HG02623 (cell line): ENCODE measurements at regions not wholly inside any gene's neighbourhood (a gene's known extent, or its start where the extent isn't known, plus 50 kb on each side); places are given as distances from the start of the nearest gene placed in this dataset.

Source experiments
- ATAC-seq: cut with Tn5 transposase; IDR thresholded peaks from one replicate; pipeline ENCODE4 v1.9.1; 2021; ENCODE audit warnings: moderate library complexity; ENCODE audit not compliant: unreplicated experiment

DNA sequence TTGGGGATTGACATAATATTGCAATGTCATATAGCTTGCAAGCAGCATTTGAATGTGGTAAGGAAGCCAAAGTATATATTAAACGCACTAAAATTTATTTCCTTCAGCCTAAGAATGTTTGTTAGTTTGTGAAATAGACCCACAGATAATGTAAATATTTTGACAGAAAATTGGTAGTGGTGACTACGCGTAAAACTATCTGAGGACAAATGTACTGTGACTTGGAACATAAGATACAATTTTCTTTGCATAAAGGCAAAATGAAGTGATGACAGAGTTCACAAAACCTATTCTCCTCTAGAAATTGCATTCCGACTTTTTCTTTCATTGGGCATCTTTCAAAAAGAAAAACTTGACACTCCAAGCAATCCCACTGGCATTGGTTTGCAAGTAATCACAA is 411.1 kb upstream of the LRATD1 start:
- ATAC-seq, result no peak

DNA sequence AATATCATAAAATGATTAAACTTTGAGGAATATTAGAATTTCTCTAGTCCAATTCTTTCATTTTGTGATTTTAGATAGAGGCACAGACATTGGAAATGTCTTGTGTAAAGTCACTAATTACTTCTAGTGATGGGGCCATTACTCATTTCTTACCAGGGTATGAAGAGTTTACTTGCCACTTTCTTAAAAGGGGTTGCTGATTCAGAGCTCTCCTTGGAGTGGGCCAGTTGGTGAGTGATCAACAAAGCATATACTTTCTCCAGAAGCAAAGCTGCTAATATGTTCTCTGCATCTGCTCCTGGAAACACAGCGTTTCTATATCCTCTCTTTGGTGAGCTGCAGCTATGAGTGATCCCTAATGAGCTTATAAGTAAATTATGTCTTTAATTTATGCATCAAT is 408.9 kb upstream of the LRATD1 start:
- no peak for ATAC-seq

DNA sequence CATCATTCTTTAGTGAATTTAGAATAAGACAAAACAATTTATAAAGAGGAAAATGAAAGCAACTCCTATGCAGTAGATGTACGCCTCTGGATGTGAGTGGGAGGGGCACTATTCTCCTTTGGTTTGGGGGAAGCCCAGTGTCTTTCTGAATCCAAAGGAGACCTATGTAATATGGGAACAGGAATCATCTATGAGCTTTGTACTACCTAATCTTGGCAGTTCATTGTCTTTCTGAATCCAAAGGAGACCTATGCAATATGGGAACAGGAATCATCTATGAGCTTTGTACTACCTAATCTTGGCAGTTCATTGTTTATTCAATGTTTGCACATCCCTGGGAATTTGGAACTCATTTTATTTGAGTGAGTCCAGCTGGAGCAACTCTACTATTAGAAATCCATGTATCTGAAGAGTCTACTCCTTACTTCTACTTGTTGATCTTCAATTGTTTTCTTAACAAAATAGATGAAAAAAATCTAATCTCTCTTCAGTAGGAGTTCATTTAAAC is 401.1 kb upstream of the LRATD1 start:
- no peak for ATAC-seq

DNA sequence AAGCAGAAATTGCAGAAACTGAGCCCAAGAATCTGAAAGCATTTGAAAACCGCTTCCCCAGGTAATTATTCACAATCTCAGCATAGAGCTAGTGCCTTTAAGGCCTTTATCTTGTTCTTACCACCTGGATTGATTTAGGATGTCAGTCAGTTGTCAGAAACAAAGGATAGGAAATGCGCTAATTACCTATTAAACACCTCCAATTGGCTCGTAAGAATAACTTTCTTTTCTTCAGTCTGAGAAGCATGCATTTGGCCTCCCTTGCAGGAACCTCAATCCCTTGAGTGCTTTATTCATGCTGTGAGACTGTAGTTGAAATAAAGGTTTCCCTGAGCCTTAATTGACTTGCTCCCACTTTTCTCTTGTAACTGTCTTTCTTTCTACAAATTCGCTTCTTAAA is 400.3 kb upstream of the LRATD1 start:
- ATAC-seq, result no peak

DNA sequence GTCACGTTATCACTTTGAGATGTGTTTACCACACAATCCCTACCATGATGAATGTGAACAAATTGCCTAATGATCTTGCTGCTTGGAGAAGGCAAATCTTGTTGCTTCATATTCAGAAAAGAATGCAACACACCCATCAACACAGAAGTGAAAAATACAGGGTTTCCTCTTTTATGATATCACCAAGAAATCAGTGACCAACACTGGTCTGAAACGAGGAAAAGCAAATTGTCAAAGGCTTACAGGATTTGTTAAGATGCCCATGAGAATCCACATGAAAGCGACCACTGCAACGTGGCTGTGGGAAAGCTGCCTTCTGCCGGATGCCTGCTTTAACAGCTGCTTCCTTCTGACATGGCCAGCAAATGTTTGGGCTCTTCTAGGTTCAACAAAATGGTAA is 397.6 kb upstream of the LRATD1 start:
- ATAC-seq, result no peak

DNA sequence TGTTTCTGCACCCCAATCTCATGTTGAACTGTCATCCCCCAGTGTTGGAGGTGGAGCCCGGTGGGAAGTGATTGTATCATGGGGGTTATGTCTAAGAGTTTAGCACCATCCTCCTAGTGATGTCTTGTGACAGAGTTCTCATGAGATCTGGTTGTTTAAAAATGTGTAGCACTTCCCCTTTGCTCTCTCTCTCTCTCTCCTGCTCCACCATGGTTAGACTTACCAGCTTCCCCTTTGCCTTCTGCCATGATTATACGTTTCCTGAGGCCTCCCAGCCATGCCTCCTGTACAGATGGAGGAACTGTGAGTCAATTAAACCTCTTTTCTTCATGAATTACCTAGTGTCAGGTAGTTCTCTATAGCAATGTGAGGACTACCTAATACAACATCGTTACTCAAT is 396.9 kb upstream of the LRATD1 start:
- no peak for ATAC-seq

DNA sequence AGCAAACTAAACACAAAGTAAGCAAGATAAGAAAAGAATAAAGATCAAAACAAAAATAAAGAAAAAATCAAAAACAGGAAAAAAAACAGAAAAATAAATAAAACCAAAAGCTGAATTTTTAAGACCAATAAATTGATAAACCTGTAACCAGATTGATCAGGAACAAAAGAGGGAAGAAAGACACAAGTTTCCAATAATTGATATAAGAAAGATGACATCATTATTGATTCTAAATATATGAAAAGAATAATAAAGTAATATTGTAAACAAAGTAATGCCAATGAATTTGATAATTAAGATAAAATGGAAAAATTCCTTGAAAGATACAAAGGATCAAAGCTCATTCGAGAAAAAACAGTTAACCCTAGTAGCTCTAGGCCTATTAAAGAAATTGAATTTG is 394.6 kb upstream of the LRATD1 start:
- ATAC-seq, result no peak

DNA sequence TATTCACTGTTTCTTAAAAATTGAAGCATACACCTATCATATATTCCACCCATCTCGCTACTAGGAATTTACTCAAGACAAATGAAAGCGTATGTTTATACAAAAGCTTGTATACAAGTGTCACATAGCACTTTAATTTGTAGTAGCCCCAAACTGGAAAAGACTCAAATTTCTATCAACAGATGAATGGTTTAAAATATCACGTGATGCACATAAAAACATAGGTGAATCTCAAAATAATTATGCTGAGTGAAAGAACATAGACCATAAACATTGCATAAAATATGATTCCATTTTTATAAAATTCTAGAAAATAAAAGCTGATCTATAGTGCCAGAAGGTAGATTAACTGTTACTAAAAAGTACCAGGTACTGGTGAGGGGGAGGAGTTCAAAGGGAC is 392.9 kb upstream of the LRATD1 start:
- no peak for ATAC-seq

DNA sequence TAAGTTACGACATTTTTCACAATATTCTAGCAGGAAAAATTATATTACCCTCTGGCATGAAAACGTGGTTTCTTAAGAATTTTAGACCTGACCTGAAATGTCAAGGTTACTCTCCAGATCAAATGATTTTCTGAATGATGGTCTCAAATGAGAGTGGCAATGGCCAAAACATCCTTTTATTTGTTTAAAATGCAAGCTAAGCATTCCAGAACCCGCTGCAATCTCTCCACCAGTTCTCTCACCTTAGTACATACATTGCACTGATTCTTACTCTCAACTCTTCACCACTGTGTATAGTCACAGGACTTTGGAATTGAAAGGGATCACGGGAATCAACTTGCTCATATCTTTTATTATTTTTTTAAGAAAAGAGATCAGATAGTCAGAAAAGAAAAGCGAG is 391.6 kb upstream of the LRATD1 start:
- ATAC-seq, result no peak

DNA sequence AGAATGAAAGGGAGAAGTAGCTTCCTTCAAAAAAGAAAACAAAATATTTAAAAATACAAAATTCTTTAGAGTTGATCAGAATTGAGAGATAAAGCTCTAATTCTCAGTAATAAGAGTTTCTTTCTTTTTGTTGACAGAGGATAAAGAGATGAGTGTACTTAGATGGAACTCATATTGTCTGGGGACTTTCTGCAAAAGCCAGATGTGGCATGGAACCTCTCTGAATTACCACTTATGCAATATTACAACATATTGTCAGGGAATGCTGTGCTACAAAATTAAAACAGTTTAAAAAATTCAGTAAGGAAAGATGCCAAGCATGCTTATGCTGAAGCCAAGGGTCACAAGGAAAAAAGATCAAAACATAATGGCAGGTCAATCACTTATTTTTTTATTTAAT is 386.6 kb upstream of the LRATD1 start:
- no peak for ATAC-seq

DNA sequence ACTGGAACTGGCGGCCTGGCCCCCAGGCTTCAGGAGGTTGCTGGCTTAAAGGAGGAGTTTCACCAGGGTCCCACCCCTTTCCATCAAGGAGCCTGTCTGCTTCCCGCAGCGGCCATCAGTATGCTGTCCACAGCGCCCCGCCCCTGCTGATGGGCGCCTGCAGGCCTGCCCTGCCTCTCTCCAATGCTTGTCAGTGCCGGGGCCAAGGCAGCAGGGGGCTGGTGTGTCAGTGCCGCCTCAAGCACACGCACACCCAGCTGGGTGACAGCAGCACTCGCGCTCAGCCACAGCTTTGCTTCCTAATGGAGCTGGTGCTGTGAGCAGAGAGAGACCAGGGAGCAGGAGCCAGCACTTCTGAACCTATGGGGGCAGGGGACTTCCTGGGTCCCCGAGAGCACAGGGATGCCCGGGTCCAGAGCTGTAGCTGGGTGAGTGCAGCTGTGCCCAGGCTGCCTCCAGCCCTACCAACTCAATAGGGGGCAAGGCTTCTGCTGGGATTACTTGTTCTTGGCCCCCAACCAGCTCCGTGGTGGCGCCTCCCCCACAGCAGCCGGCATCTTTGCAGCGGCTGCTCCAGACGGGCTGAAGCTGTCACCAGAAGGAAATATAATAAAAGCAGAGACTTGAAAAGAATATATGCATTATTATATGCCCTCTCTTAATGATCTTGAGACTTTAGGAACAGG is 377.2 kb upstream of the LRATD1 start:
- ATAC-seq, result no peak

DNA sequence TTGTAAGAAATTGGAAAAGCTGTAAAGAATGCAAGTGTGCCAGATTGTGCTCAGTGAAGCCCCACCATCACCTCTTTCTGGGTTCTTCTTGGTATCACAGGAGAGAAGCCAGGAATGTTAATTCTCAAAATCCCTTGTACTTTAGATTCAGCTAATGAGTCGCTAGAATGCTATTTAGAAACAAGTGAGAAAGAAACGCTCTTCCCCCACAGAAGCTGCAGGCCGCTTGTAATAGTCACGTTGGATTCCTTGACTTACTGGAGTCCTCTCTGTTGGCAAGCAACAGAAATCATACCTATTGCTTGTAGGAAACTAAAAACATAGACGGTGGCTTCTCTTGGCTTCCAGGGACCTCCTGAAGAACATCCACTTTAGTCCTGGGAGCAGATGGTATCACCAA is 375.6 kb upstream of the LRATD1 start:
- no peak for ATAC-seq

DNA sequence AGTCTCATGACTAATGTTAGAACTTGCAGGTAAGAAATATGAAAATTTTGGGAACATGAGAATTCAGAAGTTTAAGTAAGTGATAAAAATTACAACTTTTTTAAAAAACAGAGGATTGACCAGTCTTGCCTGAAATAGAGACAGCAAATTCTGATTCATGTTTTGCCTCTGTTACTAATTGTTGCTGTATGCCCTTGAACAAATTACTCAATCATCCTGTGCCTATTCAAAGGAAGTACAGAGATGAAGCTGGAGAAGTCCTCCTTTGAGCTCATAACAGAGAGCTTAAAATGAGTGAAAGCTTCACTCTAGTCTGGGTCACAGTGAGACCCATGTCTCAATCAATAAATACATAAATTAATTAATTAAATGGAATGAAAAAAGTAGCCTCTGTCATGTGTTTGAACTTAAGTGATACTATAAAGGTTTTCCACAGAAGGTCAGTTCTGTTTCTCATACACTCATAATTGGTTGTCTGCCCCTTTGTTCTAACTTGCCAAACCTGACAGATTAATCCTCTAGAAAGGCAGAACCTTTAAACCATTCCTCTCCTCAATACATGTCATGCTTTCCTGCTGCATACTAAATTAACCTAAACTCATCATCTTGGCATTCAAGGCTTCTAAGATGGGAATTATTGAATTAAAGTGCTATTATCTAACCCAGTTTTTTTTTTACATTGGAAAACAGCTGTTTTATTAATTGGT is 374.6 kb upstream of the LRATD1 start:
- ATAC-seq, result no peak

DNA sequence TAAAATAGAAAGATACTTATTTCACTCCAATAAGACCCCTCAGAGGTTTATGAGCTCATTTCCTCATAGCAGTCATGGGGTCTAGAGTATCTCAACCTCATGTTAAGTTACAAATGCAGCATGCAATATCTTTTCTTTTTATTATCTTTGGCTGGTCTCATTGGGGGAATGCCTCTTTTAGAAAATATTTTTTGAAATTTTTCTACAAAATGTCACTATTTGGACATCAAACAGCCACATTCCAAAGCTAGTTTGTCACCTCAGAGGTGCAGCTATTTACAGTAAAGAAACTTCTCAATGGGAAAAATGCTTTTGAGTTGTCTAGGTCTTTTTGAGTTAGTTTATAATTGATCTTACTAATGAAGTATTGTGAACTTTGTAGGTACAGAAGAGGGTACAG is 370.7 kb upstream of the LRATD1 start:
- ATAC-seq, result no peak

DNA sequence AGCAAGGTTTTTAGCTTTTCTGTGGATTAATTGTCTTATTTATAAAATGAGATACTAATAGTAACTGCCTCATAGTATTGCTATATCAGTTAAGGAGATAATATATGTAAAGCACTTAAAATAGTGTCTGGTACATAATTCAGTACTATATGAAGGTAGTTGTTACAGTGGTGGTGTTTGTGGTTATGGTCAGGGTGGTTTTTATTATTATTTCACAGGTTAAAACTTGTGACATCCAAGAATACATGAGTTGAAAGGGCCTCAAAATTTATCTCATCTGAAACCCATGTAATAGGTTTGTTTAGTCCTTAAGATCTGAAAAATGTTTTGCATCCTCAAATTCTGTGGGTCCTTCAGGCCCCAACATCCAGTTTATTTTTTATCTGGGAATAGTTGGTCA is 369.5 kb upstream of the LRATD1 start:
- ATAC-seq, result no peak

DNA sequence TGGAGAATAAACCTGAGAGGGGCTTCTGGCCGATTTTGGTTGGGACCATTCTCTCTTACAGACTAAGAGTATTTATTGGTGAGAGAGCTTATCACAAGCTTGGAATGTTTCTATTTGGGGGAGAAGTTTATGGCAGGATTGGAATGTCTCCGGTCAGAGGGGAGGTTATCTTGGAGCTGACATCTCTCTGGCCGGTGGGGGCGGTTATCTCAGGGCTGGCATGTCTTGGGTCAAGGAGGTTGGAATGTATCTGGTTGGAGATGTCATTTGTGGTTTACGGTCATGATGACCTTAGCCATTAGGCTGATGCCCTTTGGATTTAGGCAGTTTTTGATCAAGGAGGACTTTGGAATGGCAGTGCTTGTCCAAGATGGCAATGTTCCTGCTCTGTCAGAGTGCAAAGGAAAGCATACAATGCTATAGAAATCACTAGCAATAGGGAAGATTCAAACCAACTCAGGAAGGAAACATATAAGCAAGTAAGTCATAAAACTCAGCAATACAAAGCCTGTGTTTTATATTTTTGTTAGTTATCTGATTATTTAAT is 362.4 kb upstream of the LRATD1 start:
- no peak for ATAC-seq

DNA sequence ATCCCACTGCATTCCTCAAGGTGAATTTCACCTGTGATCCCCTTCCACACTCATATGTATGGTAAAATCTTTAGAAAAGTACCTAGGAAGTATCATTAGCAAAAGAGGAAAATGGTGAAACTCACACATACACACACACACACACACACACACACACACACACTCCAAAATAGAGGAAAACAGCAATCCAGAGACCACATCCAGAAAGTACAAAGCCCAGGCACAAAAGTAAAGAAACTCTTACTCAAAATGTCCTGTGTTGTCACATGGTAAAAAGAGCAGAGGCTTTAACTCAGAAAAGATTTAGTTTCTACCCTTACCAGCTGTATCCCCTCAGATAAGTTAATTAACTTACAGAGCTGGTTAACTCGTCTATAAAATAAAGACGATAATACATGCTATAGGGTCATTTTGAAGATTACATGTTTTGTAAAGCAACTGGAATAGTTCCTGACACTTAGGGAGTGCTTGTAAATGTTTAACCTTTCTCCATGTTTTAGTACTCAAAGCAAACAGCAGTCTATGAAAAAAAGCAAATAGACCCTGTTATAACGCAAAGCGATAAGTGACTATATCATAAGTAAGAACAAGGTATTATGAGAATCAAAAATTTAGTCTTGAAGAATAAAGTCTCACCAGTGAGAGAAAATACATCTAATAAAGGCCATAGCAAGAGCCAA is 360.0 kb upstream of the LRATD1 start:
- ATAC-seq, result no peak

DNA sequence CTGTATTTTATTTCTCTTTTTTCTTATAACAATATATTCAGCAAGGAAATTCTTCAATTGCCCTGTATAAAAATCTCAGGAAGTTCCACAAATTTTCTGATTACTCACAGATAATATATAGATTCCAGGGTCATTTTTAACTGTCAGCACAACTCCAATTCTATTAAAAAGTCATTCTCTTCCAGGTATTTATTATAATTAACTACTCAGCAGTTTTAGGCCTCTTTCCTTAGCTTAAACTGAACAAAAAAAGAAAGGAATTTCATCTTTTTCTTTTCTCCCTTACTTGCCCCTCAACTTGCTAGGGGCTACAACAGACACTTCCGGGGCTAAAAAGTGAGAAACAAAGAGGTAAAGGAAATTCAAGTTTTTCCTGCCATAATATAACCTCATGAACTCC is 358.9 kb upstream of the LRATD1 start:
- ATAC-seq, result no peak

DNA sequence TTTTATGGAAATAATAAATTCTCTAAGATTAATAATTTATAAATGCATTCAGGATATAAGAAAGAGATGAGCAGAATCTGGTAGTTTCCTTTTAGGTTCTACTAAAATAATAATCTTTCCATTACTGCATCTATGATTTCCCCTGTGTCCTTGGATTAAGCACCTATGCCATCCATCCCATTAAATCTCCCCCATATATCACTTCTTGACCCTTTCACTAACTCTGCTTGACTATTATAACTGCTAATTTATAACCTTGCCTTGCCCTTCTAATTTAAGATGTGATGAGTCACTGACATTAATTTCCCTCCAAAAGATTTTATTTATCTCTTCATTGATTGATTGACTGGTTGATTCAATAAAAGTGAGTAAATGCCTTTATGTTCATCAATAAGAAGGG is 348.3 kb upstream of the LRATD1 start:
- no peak for ATAC-seq

DNA sequence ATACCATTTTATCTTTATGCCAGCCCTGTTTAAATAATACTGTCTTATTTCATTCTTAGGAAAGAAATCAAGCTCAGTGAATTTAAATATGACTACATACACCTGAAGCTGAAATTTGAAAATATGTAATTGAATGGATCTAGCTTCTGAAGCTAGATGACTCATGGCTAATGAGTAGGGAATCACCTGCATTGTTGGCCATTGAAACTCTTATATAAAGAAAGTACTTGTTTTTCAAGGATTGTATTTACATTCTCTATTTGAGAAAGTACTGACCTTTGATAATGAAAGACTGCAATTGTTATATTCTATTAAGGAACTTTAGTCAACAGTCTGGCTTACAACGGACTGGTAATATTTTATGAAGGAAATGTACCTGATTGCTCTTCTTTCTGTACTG is 346.7 kb upstream of the LRATD1 start:
- ATAC-seq, result no peak

DNA sequence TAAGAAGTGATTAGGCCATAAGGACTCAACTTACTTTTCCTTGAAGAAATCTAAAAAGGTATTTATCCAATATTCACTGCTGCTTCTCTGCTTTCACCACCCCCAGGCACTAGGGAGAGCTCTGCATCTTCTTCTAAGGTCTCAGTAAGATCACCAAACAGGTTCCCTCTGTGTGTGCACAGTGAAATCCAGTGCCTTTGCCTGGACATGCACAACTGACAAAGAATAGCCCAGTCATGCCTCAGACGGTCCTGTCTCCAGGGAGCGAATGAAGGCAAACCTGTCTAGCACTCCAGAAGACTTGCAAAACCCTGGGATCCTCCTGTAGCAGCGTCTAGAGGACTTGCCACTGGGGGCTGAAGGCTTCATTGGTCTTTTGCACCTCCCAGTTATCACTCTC is 344.5 kb upstream of the LRATD1 start:
- no peak for ATAC-seq

DNA sequence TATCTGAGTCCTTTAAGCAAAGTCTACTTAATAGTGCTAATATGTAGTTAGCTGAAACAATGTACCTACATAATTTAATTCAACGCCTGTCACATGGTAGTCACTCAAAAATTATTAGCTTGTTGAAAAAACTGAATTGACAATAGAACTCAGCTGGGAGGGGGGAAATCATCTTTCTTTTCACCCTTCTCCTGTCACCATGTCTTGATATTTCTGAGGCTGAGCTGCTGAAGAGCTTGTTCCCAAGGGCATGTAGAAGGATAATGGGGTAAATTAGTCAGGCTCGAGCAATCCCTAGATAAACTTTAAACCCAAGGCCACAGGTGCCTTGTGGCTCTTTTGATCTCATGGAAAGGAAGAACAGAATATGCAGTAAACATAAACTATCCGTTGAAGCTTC is 339.6 kb upstream of the LRATD1 start:
- ATAC-seq, result no peak
